Spinal cord (tissue), 9 donors: ENCODE measurements at regions not wholly inside any gene's neighbourhood (a gene's known extent, or its start where the extent isn't known, plus 50 kb on each side); places are given as distances from the start of the nearest gene placed in this dataset.

Experiments
- DNase-seq, 6 donors: peaks; one replicate each; pipeline versions ENCODE4 v3.0.0 to v3.0.0-alpha.2; 2013 to 2015; ENCODE audit warnings: low spot score in 6 of 6, low read depth in 4 of 6
- H3K27ac ChIP-seq: one replicate; pipeline ENCODE4 v1.5.1; 2013; ENCODE audit warnings: low read depth, low read length, control low read depth
- H3K27me3 ChIP-seq: one replicate; pipeline ENCODE4 v1.6.1; 2013; ENCODE audit warnings: low read length; ENCODE audit not compliant: control insufficient read depth, insufficient read depth
- H3K36me3 ChIP-seq: one replicate; pipeline ENCODE4 v1.6.1; 2013; ENCODE audit warnings: low read length; ENCODE audit not compliant: control insufficient read depth, insufficient read depth
- H3K4me1 ChIP-seq: one replicate; pipeline ENCODE4 v1.6.1; 2013; ENCODE audit warnings: low read length; ENCODE audit not compliant: control insufficient read depth, insufficient read depth
- H3K4me3 ChIP-seq: one replicate; pipeline ENCODE4 v1.5.1; 2013; ENCODE audit warnings: low read depth, low read length, control low read depth
- H3K9me3 ChIP-seq: one replicate; pipeline ENCODE4 v1.6.1; 2013; ENCODE audit warnings: low read length; ENCODE audit not compliant: control insufficient read depth, insufficient read depth
- WGBS: methylation state at CpG from one replicate; pipeline ENCODE4 v1.1.5; 2013; ENCODE audit warnings: missing lambda C conversion rate; ENCODE audit not compliant: insufficient coverage; 5-methylcytosine and 5-hydroxymethylcytosine counted together
- donor health status: healthy.

DNA sequence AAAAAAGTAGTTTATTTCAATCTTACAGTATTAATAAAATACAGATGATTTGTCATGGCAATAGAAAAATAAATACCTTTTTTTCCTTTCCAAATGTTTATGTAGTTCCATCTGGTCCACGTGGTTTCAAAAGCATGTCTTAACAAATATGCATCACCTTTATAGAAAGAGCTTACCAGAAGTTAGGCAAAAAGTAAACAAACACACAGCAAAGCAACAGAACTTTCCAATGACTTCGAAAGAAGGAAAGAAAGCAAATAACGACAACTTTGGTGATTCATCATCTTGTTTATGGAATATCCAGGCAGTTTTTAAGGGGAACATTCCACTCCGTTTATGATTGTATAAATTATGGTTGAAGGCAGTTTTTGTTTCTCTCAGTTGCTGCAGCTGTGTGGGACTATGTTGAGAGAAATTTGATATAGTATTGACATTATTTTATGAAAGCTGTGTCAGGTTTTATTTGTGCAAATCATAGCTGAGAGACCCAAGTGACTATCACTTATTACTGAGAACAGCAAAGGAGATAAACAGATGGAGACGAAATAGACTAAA, 203.1 kb downstream of the CDC14C start:
- Histone ChIP-seq H3K9me3 (no peaks in the 10 kb centered on the region), H3K27ac (no peak overlapping the region), H3K4me1 (no peaks in the 10 kb centered on the region), H3K27me3 (no peaks in the 10 kb centered on the region), H3K36me3 (no peaks in the 10 kb centered on the region), H3K4me3 (no peak overlapping the region)
- no peak for DNase-seq
- WGBS, result 94% methylated on average over 2 of the region's 5 CpGs

DNA sequence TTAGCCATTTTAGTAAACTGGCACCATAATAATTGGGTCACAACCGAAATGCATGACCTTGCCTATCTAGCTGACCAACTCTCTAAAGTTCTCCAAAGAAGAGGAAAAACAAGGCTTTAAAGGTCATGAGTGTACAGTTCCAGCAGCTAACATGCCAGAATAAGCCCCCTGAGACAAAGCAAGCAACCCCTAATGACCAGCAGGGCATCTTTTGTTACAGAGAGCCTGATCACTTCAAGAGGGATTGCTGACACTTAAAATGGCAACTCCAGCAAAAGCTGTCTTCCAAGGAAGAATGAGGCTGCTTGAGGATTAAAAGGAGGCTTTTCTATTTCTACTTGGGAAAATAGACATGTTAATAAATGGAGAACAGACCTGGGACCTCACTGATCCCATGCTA, 213.6 kb downstream of the CDC14C start:
- WGBS, result 100% methylated on average over 1 of the region's 1 CpG
- H3K4me1 ChIP-seq, result no peaks in the 10 kb centered on the region
- H3K27me3 ChIP-seq, result no peaks in the 10 kb centered on the region
- H3K36me3 ChIP-seq, result no peaks in the 10 kb centered on the region
- no peak overlapping the region for H3K27ac ChIP-seq
- no peak overlapping the region for H3K4me3 ChIP-seq
- H3K9me3 ChIP-seq, result no peaks in the 10 kb centered on the region
- no peak for DNase-seq

DNA sequence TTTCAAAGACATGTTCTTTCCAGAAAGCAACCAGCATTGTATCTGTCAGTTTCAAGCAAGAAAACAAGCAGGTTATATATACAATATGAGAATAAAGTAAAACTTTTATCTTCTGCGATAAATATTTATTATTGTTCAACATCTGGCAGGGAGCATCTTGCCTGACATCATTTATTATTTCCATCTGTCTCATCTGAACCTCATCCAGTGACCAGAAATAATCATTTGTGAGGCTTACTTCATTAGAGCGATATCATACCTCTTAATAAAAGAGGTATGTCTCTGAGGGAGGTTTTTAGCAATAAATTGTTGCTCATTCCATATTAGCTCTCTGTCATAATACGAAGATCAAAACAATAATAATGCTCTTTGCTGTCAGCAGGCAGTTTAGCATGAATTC, 226.1 kb downstream of the CDC14C start:
- no peak overlapping the region for H3K27ac ChIP-seq

DNA sequence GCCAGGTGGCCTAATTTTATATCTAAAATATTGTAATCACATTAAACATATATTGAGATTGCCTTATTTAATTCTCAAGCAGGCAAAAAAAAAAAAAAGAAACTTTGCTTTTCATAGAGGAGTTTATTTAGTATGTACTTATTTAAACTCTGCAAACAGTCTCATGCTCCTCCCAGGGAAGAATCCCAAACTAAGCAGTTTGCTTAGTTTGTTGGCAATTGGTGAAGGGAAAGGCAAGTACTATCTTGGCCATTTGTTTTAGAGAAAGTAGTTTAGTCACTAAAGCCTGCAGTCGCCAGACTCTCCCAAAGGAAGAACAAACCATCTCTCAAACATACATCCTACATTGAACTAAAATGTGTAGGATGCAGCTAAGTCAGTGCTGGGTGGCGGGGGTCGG, 226.8 kb downstream of the CDC14C start:
- DNase-seq, result no peak
- H3K27ac ChIP-seq, result no peak overlapping the region
- H3K4me1 ChIP-seq, result no peaks in the 10 kb centered on the region
- no peaks in the 10 kb centered on the region for H3K27me3 ChIP-seq
- H3K36me3 ChIP-seq, result no peaks in the 10 kb centered on the region
- no peak overlapping the region for H3K4me3 ChIP-seq
- no peaks in the 10 kb centered on the region for H3K9me3 ChIP-seq
- no CpG with 5 or more reads among the region's 3 CpGs for WGBS

More for the DNA sequence above, 226.1 kb downstream of the CDC14C start:
- Histone ChIP-seq H3K36me3 (no peaks in the 10 kb centered on the region), H3K4me1 (no peaks in the 10 kb centered on the region), H3K9me3 (no peaks in the 10 kb centered on the region), H3K27me3 (no peaks in the 10 kb centered on the region), H3K4me3 (no peak overlapping the region)
- WGBS, result no CpG with 5 or more reads among the region's 3 CpGs
- DNase-seq, result peak in 1 of 6 donors; percentile 14

DNA sequence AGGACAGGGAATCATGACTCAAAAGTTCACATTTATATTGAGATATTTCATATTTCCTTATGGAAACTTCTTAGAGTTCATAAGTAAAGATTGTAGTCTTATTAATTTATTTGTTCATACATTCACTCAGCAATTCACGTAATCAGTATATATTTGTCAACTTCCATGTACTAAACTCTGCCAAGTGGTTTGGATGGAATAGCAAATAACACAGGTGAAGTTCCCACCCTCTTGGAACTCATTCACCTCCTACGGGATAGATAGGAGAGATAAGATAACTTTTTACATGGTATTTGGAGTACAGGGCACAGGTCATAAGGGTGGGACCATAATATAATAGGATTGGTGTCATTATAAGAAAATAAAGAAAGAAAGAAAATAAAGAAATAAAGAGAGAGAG, 234.0 kb downstream of the CDC14C start:
- Histone ChIP-seq H3K27me3 (no peaks in the 10 kb centered on the region), H3K4me1 (no peaks in the 10 kb centered on the region)
- DNase-seq, result no peak

DNA sequence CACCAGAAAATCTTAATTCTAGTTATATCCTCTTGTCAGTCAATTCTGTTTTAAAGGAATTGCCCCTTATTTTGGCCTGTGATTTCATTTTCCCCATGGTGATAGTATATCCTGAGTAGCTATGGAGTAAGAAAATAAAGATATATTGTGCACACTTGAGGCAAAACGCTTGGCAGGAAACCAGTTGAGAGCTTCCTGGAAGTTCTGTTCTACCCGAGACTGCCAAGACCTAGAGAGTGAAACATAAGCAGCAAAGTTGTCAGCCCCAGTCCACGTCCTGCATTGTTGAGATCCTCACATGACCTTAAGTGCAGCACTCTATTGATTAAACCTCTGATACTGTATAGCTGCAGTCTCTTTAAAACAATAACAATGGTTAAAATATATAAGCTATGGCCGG, 235.2 kb downstream of the CDC14C start:
- Histone ChIP-seq H3K4me3 (no peak overlapping the region), H3K27me3 (no peaks in the 10 kb centered on the region), H3K36me3 (no peaks in the 10 kb centered on the region), H3K27ac (no peak overlapping the region), H3K4me1 (no peaks in the 10 kb centered on the region), H3K9me3 (no peaks in the 10 kb centered on the region)
- DNase-seq, result no peak
- 70% methylated on average over 2 of the region's 4 CpGs for WGBS

More for the DNA sequence above, 234.0 kb downstream of the CDC14C start:
- WGBS, result no CpG with 5 or more reads among the region's 2 CpGs
- Histone ChIP-seq H3K9me3 (no peaks in the 10 kb centered on the region), H3K36me3 (no peaks in the 10 kb centered on the region), H3K4me3 (no peak overlapping the region), H3K27ac (no peak overlapping the region)

DNA sequence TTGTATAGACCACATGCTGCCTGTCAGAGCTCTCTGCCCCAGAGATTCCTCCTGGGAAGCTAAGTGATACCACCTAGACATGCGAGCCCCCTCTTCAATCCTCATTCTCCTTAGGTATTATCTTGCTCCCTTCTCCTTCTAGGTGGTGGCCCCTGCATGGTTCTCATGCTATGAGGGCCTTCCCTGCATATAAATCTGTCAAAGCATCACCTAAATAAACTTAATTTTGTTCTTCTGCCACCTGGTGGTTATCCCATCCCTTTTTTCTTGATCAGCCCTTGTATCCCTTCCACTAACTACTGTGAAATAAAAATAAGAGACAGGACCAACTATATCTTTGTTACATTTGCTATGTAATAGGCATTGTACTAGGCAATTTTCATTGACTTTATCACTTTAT, 242.1 kb downstream of the CDC14C start:
- no peaks in the 10 kb centered on the region for H3K27me3 ChIP-seq
- H3K36me3 ChIP-seq, result no peaks in the 10 kb centered on the region
- H3K27ac ChIP-seq, result no peak overlapping the region
- H3K4me3 ChIP-seq, result no peak overlapping the region
- no peaks in the 10 kb centered on the region for H3K4me1 ChIP-seq
- no peaks in the 10 kb centered on the region for H3K9me3 ChIP-seq
- 86% methylated on average over 1 of the region's 1 CpG for WGBS
- no peak for DNase-seq

DNA sequence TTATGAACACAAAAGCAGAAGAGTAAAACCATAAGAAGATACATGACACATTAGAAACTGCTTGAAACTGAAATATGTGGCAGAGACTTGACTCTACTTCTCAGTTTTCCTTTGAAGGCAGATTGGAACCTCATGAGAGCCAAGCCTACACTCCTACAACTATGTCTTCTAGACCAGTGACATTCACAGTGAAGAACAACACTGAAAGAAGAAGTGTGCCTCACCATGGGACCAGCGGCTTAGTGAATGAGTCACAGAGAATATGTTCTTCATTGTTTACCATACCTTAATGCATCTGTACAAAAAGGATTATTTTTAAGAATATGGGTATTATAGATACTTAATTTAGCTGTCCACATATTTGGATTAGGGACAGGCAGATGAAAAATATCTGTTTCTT, 248.3 kb downstream of the CDC14C start:
- no peaks in the 10 kb centered on the region for H3K36me3 ChIP-seq
- H3K27ac ChIP-seq, result no peak overlapping the region
- no peaks in the 10 kb centered on the region for H3K27me3 ChIP-seq
- no peaks in the 10 kb centered on the region for H3K9me3 ChIP-seq
- no peak for DNase-seq
- no peak overlapping the region for H3K4me3 ChIP-seq
- no CpG with 5 or more reads among the region's 1 CpG for WGBS
- H3K4me1 ChIP-seq, result no peaks in the 10 kb centered on the region

DNA sequence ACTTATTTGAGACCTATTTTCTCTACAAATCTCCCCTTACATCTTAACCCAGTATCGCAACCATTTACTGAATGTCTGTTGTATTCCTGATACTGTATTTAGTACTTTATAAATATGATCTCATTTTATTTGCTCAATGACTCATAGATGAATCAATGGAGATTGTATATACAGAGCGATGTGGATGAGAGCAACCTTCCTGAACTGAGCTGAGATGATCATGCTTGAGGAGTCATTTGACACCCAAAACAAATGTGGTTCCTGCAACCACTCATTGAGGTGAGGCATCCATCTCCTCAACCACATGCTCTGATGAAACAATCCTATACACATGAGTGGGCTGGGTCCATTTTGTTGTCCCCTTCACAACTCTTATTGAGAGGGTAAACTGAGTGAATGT, 250.0 kb downstream of the CDC14C start:
- Histone ChIP-seq H3K9me3 (no peaks in the 10 kb centered on the region), H3K36me3 (no peaks in the 10 kb centered on the region), H3K4me1 (no peaks in the 10 kb centered on the region), H3K4me3 (no peak overlapping the region), H3K27me3 (no peaks in the 10 kb centered on the region), H3K27ac (no peak overlapping the region)
- WGBS, result no CpG with 5 or more reads among the region's 2 CpGs
- DNase-seq, result no peak

DNA sequence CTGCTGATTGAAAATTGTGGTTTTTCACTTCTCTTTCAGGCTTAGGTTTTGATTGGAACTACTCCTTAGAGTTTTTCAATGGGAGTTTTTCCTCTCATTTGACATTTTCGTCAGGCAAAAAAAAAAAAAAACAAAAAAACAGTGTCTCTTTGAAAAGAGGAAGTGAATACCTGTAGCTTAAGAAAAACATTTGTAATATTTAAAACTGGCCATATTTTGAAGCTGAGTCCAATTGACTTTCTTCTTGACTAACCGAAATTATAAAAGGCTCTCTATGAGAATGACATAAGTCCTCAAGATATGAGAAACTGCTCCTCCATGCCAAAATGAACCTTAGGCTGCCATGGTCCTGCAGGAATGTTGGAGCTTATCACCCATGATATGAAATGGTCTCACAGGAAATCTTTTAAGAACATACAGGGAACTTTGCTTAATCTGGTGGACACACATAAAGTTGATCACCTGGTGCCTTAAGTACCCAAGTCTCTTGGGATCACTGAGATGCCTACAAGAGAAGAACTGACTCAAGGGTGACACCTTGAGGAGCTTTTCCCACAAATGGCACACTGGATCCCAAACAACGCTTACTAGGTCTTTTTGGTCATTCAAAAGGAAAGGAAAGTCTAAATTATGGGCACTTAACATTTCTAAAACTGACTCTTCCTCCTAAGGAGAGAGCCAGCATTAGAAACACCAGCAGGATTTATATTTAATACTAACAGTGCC, 263.4 kb downstream of the CDC14C start:
- WGBS, result no CpG with 5 or more reads among the region's 3 CpGs
- DNase-seq, result no peak
- Histone ChIP-seq H3K4me3 (no peak overlapping the region), H3K4me1 (no peaks in the 10 kb centered on the region), H3K27me3 (no peaks in the 10 kb centered on the region), H3K9me3 (no peaks in the 10 kb centered on the region), H3K27ac (no peak overlapping the region), H3K36me3 (no peaks in the 10 kb centered on the region)
